GM12878 (cell line): ENCODE measurements at regions not wholly inside any gene's neighbourhood (a gene's known extent, or its start where the extent isn't known, plus 50 kb on each side); places are given as distances from the start of the nearest gene placed in this dataset.

Experiments used
- ATAC-seq: fragments of 200-7000 bp; cut with Tn5 transposase; 3 replicates; pipeline ENCODE4 v1.9.1; 2020; ENCODE audit warnings: mild to moderate bottlenecking, moderate library complexity
- BruUV-seq: library from RNA; stranded (reverse); fragments of 400-500 nt; replicated peaks from 2 replicates; lab custom pipeline; 2021; lab: Mats Ljungman, UMichigan
- CTCF ChIA-PET: fragments of 300-600 bp; sonication (Branson Sonifier 250); formaldehyde crosslinking; extraction: SDS; loops from one replicate; lab custom pipeline; 2021; ENCODE audit warnings: inconsistent platforms; lab: Yijun Ruan, JAX
- POLR2A ChIA-PET: fragments of 350-600 bp; formaldehyde crosslinking; extraction: SDS; loops from one replicate; lab custom pipeline; 2021; ENCODE audit warnings: inconsistent platforms; lab: Charles Lee
- RAD21 ChIA-PET: fragments of 300-600 bp; sonication (Branson Sonifier 250); formaldehyde crosslinking; loops from one replicate; lab custom pipeline; 2023; ENCODE audit warnings: antibody characterized with exemption; ENCODE audit not compliant: unreplicated experiment; lab: Charles Lee
- SMC1A ChIA-PET: fragments of 300-600 bp; sonication (Branson Sonifier 250); formaldehyde crosslinking; loops from one replicate; lab custom pipeline; 2023; ENCODE audit not compliant: unreplicated experiment, uncharacterized antibody; lab: Charles Lee
- DNase-seq: peaks from one replicate; pipeline ENCODE4 v3.0.0-alpha.2; 2011; ENCODE audit warnings: low read depth, low spot score
- FAIRE-seq: peaks from 3 replicates; lab custom pipeline; 2011; peaks lifted over from hg19 to GRCh38; lab: Jason Lieb, UNC
- H2AFZ ChIP-seq: 2 replicates; pipeline ENCODE4 v1.6.0; 2011; ENCODE audit warnings: low read depth, low read length, control low read depth; ENCODE audit not compliant: control insufficient read depth
- H3K27ac ChIP-seq: 2 replicates; pipeline ENCODE4 v1.5.1; 2011; ENCODE audit warnings: control low read depth; ENCODE audit not compliant: control insufficient read depth, insufficient read depth
- H3K27me3 ChIP-seq, 2 experiments: replicated peaks in 1 of 2; 2 replicates each; pipeline versions ENCODE4 v1.6.0 to v1.6.1; 2011; ENCODE audit warnings: low read length in 1 of 2; ENCODE audit not compliant: control insufficient read depth in 2 of 2, insufficient read depth in 2 of 2
- H3K36me3 ChIP-seq, 2 experiments: 2 replicates each; pipeline ENCODE4 v1.5.1; 2011; ENCODE audit warnings: low read length in 1 of 2; ENCODE audit not compliant: control insufficient read depth in 2 of 2, insufficient read depth in 2 of 2
- H3K4me1 ChIP-seq: 2 replicates; pipeline ENCODE4 v1.6.1; 2011; ENCODE audit warnings: mild to moderate bottlenecking, low read length, moderate library complexity, mixed read lengths; ENCODE audit not compliant: control insufficient read depth, insufficient read depth
- H3K4me2 ChIP-seq: 2 replicates; pipeline ENCODE4 v1.6.0; 2011; ENCODE audit warnings: control low read depth; ENCODE audit not compliant: control insufficient read depth, insufficient read depth
- H3K4me3 ChIP-seq: fragments of 200-600 bp; sonication (generic); 2 replicates; pipeline ENCODE4 v1.5.1; 2016
- H3K79me2 ChIP-seq: 2 replicates; pipeline ENCODE4 v1.6.0; 2011; ENCODE audit warnings: low read length; ENCODE audit not compliant: control insufficient read depth, insufficient read depth
- H3K9ac ChIP-seq: 2 replicates; pipeline ENCODE4 v1.8.0; 2011; ENCODE audit warnings: low read length, control low read depth, mixed read lengths; ENCODE audit not compliant: control insufficient read depth, insufficient read depth
- H3K9me3 ChIP-seq: replicated peaks from 3 replicates; pipeline ENCODE4 v1.5.1; 2011; ENCODE audit warnings: mild to moderate bottlenecking, low read length; ENCODE audit not compliant: control insufficient read depth, insufficient read depth
- H4K20me1 ChIP-seq: 2 replicates; pipeline ENCODE4 v1.6.0; 2011; ENCODE audit not compliant: control insufficient read depth, insufficient read depth
- CHD1 ChIP-seq: IDR thresholded peaks from 2 replicates; pipeline ENCODE4 v1.6.1; 2012; ENCODE audit warnings: low read depth, low read length, improper control_type of control experiment
- CREM ChIP-seq: IDR thresholded peaks from 2 replicates; pipeline ENCODE4 v1.6.1; 2014; ENCODE audit warnings: antibody characterized with exemption, low read depth
- JUND ChIP-seq: IDR thresholded peaks from 2 replicates; pipeline ENCODE4 v1.6.1; 2012; ENCODE audit warnings: low read depth, mild to moderate bottlenecking, low read length, improper control_type of control experiment, moderate library complexity
- MXI1 ChIP-seq: fragments of 150-350 bp; IDR thresholded peaks from 2 replicates; pipeline ENCODE4 v1.6.1; 2011; ENCODE audit warnings: low read depth, mild to moderate bottlenecking, inconsistent platforms, low read length, improper control_type of control experiment
- NFXL1 ChIP-seq: fragments of 450-650 bp; IDR thresholded peaks from 2 replicates; pipeline ENCODE4 v1.6.1; 2017; ENCODE audit warnings: antibody characterized with exemption, mild to moderate bottlenecking, borderline replicate concordance
- RAD51 ChIP-seq: fragments of 450-650 bp; IDR thresholded peaks from 2 replicates; pipeline ENCODE4 v1.6.1; 2016; ENCODE audit warnings: moderate library complexity, mild to moderate bottlenecking, inconsistent platforms
- SMARCA5 ChIP-seq: fragments of 450-650 bp; IDR thresholded peaks from 2 replicates; pipeline ENCODE4 v1.6.1; 2017; ENCODE audit warnings: mild to moderate bottlenecking
- SMC3 ChIP-seq: IDR thresholded peaks from 2 replicates; pipeline ENCODE4 v1.6.1; 2011; ENCODE audit warnings: low read length, improper control_type of control experiment, borderline replicate concordance
- TAF1 ChIP-seq: IDR thresholded peaks from 2 replicates; pipeline ENCODE4 v1.6.1; 2011; ENCODE audit warnings: mild to moderate bottlenecking, low read depth, low read length, borderline replicate concordance
- YY1 ChIP-seq: IDR thresholded peaks from 2 replicates; pipeline ENCODE4 v1.6.1; 2011; ENCODE audit warnings: low read depth, mild to moderate bottlenecking, low read length
- ZNF24 ChIP-seq: fragments of 450-650 bp; IDR thresholded peaks from 2 replicates; pipeline ENCODE4 v1.6.1; 2017; ENCODE audit warnings: antibody characterized with exemption, mild to moderate bottlenecking
- WGBS: methylation state at CpG from one replicate; pipeline ENCODE4 v1.1.6; 2016; ENCODE audit warnings: low lambda C conversion rate; ENCODE audit not compliant: insufficient replicate concordance, insufficient coverage; ENCODE audit errors: missing lambda C conversion rate; 5-methylcytosine and 5-hydroxymethylcytosine counted together
- in situ Hi-C: fragments of 300-500 bp; cut with MboI; formaldehyde crosslinking; loops from 9 replicates; pipeline ENCODE4 v1.14.3; 2018; ENCODE audit warnings: mixed read lengths
- intact Hi-C: fragments of 100-400 bp; cut with micrococcal nuclease; formaldehyde crosslinking; loops from one replicate; pipeline ENCODE4 v1.14.2; 2022; ENCODE audit not compliant: unreplicated experiment
- TF ChIP-seq, protein P1 (sequence below): fragments of 450-650 bp; IDR thresholded peaks from 2 replicates; pipeline ENCODE4 v1.6.1; 2014; ENCODE audit warnings: mild to moderate bottlenecking
- TF ChIP-seq, protein P2 (sequence below): fragments of 450-650 bp; IDR thresholded peaks from 2 replicates; pipeline ENCODE4 v1.6.1; 2016; ENCODE audit warnings: mild to moderate bottlenecking

DNA sequence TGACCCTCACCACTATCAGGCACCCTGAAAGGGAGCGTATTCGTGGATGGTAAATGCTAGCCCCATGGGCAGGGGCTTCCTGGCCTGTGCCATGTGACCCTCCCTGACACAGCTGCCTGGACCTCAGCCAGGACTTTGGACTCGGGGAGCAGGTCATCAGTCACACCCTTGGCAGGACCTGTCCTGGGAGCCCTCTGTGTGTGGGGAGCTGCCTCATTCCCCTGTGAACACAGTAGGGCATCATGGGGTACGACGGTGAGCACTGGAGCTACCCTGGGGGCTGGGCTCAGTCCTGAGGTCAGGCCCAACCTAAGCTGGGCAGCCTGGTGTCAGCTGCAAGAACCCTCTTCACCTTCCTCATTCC lies 129.3 kb upstream of the FAM20C start (continued):
- TF ChIP-seq, protein P1, sequence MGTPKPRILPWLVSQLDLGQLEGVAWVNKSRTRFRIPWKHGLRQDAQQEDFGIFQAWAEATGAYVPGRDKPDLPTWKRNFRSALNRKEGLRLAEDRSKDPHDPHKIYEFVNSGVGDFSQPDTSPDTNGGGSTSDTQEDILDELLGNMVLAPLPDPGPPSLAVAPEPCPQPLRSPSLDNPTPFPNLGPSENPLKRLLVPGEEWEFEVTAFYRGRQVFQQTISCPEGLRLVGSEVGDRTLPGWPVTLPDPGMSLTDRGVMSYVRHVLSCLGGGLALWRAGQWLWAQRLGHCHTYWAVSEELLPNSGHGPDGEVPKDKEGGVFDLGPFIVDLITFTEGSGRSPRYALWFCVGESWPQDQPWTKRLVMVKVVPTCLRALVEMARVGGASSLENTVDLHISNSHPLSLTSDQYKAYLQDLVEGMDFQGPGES = no peak
- TF ChIP-seq NFXL1 (no peak), RAD51 (no peak), CREM (no peak), TAF1 (no peak), ZNF24 (no peak), MXI1 (no peak)
- TF ChIP-seq, protein P2, sequence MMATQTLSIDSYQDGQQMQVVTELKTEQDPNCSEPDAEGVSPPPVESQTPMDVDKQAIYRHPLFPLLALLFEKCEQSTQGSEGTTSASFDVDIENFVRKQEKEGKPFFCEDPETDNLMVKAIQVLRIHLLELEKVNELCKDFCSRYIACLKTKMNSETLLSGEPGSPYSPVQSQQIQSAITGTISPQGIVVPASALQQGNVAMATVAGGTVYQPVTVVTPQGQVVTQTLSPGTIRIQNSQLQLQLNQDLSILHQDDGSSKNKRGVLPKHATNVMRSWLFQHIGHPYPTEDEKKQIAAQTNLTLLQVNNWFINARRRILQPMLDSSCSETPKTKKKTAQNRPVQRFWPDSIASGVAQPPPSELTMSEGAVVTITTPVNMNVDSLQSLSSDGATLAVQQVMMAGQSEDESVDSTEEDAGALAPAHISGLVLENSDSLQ = no peak
- TF ChIP-seq, all 136 proteins: peak for 0

DNA sequence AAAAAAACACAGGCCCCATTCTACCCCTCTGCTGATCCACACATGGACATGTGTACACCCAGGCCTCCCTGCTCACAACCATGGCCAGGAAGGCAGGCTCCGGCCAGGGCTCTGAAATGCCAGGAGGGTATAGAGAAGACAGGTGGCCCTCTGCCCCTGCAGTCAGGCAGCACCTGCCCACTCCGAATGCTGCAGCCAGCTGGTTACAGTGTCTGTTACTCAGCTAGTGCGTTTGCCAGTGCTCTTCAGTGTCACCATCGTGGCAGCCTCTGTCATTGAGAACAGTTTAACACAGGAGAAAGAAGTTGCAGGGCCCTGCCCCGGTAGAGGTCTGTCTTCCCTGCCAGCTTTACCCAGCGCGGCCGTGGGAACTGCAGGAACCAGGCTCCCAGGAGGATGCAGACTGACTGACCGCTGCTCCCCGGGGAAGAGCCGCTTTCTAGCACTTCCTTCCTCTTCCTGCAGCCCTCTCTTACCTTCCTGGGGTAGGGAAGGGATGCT lies 128.8 kb upstream of the FAM20C start:
- WGBS = 6% methylated on average over 11 of the region's 11 CpGs
- intact Hi-C loops = no loop called here
- H3K4me2 ChIP-seq = no peak overlapping the region
- TF ChIP-seq CHD1 = no peak
- TF ChIP-seq JUND = no peak
- no peak for TF ChIP-seq SMC3
- no peak for TF ChIP-seq SMARCA5
- no peak for TF ChIP-seq YY1
- TF ChIP-seq, all 136 proteins: peak for 0
- in situ Hi-C loops = no loop called here
- DNase-seq = no peak
- BruUV-seq = no TSS peak
- H3K9ac ChIP-seq = no peak overlapping the region
- FAIRE-seq = no peak
- H3K9me3 ChIP-seq = no peaks in the 10 kb centered on the region
- no peak overlapping the region for H2AFZ ChIP-seq
- RAD21 ChIA-PET = no interaction called here
- H3K27ac ChIP-seq = no peak overlapping the region
- SMC1A ChIA-PET = no interaction called here
- no peaks in the 10 kb centered on the region for H3K79me2 ChIP-seq
- H4K20me1 ChIP-seq = no peaks in the 10 kb centered on the region
- POLR2A ChIA-PET = no interaction called here
- no peaks in the 10 kb centered on the region for H3K27me3 ChIP-seq
- H3K4me1 ChIP-seq = no peaks in the 10 kb centered on the region
- ATAC-seq = no peak
- CTCF ChIA-PET = no interaction called here
- no peak overlapping the region for H3K4me3 ChIP-seq
- no peaks in the 10 kb centered on the region for H3K36me3 ChIP-seq
